ENCODE measurements at regions not wholly inside any gene's neighbourhood (a gene's known extent, or its start where the extent isn't known, plus 50 kb on each side); places are given as distances from the start of the nearest gene placed in this dataset.

DNA sequence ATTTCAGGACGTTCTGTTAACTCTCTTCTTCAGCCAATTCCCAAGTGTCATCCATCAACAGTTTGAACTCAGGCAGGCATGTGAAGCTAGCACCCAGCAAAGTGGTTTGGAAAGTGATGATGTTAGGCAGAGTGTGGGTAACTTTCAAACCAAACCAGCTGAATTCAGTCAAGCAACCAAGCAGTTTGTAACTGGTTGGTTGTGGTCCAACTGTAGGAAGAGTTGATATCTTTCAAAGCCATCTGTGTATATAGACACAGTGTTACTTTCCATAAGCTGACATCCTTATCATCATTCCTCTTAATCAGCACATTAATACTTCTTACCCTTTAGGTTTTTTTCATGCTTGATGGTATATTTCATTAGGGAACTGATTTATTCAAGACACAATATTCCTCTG is 72.2 kb upstream of the NUPR2 start (continued):
- no peak for TF ChIP-seq TCF12 (IDR thresholded peaks at IDR 0.05; ENCODE audit: low read depth, low read length)
- TF ChIP-seq WRNIP1 (IDR thresholded peaks at IDR 0.05; ENCODE audit: borderline replicate concordance, low read depth, low read length): no peak

GRCh38 chr7:56181010-56181409 is 64.8 kb upstream of the NUPR2 start:
- no TSS peak for BruUV-seq (replicated peaks)
- in situ Hi-C loops (cut with MboI): no loop called here

More at GRCh38 chr7:56181010-56181409, 64.8 kb upstream of the NUPR2 start:
- Histone ChIP-seq H3K4me3 (no peak overlapping the region), H3K36me3 (ENCODE audit: control insufficient read depth in 2 of 2, insufficient read depth in 2 of 2, low read length in 1 of 2) (no peaks in the 10 kb centered on the region), H2AFZ (ENCODE audit: control insufficient read depth, low read depth, low read length) (no peak overlapping the region), H4K20me1 (ENCODE audit: control insufficient read depth, insufficient read depth) (no peaks in the 10 kb centered on the region), H3K9ac (ENCODE audit: control insufficient read depth, insufficient read depth, low read length) (no peak overlapping the region), H3K79me2 (ENCODE audit: control insufficient read depth, insufficient read depth, low read length) (no peaks in the 10 kb centered on the region), H3K4me2 (ENCODE audit: control insufficient read depth, insufficient read depth) (no peak overlapping the region), H3K27ac (ENCODE audit: control insufficient read depth, insufficient read depth) (no peak overlapping the region), H3K27me3 (replicated peaks in 1 of 2; ENCODE audit: control insufficient read depth in 2 of 2, insufficient read depth in 2 of 2, low read length in 1 of 2) (no peaks in the 10 kb centered on the region), H3K4me1 (ENCODE audit: control insufficient read depth, insufficient read depth, low read length) (no peaks in the 10 kb centered on the region), H3K9me3 (replicated peaks; ENCODE audit: control insufficient read depth, insufficient read depth, low read length) (no peaks in the 10 kb centered on the region; the same call in 2 of the 3 replicates)
- ATAC-seq (no peak), DNase-seq (ENCODE audit: low read depth, low spot score) (no peak), FAIRE-seq (no peak)
- CTCF ChIA-PET: no interaction called here
- intact Hi-C loops (cut with micrococcal nuclease; ENCODE audit: unreplicated experiment): loop anchor here (10.0 kb wide), 1 partner anchor 56 kb away; no protein-coding TSS in a partner anchor
- SMC1A ChIA-PET (ENCODE audit: uncharacterized antibody, unreplicated experiment): no interaction called here
- 3% methylated on average over 2 of the region's 2 CpGs for WGBS (ENCODE audit: insufficient coverage, insufficient replicate concordance, low lambda C conversion rate, missing lambda C conversion rate)
- POLR2A ChIA-PET: no interaction called here
- TF ChIP-seq IRF4 (IDR thresholded peaks at IDR 0.05; ENCODE audit: low read depth, low read length) (no peak), EED (IDR thresholded peaks at IDR 0.05; ENCODE audit: low read depth) (no peak), USF1 (IDR thresholded peaks at IDR 0.05; ENCODE audit: borderline replicate concordance, extremely low read length, insufficient read depth, low read depth, low read length) (no peak), BHLHE40 (IDR thresholded peaks at IDR 0.05; ENCODE audit: borderline replicate concordance in 1 of 2, low read depth in 2 of 2, low read length in 1 of 2) (no peak), NFYA (IDR thresholded peaks at IDR 0.05; ENCODE audit: borderline replicate concordance, low read depth, low read length) (no peak), KLF5 (IDR thresholded peaks at IDR 0.05; ENCODE audit: partially characterized antibody) (no peak), MYB (IDR thresholded peaks at IDR 0.05; ENCODE audit: borderline replicate concordance, low read depth, low read length) (no peak), NR2F1 (conservative IDR thresholded peaks at IDR 0.05) (no peak), CBFB (IDR thresholded peaks at IDR 0.05; ENCODE audit: low read depth) (no peak), YBX1 (IDR thresholded peaks at IDR 0.05) (no peak), MEF2A (IDR thresholded peaks at IDR 0.05; ENCODE audit: insufficient read depth, low read depth, low read length) (no peak), NR2C2 (IDR thresholded peaks at IDR 0.05; ENCODE audit: borderline replicate concordance, control insufficient read depth, insufficient read length, low read depth) (no peak), SUZ12 (IDR thresholded peaks at IDR 0.05; ENCODE audit: unreplicated experiment) (no peak), RAD51 (IDR thresholded peaks at IDR 0.05) (no peak), JUNB (IDR thresholded peaks at IDR 0.05) (no peak)
- TF ChIP-seq, protein P1, sequence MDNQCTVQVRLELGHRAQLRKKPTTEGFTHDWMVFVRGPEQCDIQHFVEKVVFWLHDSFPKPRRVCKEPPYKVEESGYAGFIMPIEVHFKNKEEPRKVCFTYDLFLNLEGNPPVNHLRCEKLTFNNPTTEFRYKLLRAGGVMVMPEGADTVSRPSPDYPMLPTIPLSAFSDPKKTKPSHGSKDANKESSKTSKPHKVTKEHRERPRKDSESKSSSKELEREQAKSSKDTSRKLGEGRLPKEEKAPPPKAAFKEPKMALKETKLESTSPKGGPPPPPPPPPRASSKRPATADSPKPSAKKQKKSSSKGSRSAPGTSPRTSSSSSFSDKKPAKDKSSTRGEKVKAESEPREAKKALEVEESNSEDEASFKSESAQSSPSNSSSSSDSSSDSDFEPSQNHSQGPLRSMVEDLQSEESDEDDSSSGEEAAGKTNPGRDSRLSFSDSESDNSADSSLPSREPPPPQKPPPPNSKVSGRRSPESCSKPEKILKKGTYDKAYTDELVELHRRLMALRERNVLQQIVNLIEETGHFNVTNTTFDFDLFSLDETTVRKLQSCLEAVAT (IDR thresholded peaks at IDR 0.05): no peak
- TF ChIP-seq, protein P2, sequence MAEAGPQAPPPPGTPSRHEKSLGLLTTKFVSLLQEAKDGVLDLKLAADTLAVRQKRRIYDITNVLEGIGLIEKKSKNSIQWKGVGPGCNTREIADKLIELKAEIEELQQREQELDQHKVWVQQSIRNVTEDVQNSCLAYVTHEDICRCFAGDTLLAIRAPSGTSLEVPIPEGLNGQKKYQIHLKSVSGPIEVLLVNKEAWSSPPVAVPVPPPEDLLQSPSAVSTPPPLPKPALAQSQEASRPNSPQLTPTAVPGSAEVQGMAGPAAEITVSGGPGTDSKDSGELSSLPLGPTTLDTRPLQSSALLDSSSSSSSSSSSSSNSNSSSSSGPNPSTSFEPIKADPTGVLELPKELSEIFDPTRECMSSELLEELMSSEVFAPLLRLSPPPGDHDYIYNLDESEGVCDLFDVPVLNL (IDR thresholded peaks at IDR 0.05; ENCODE audit: low read depth, low read length): no peak
- RAD21 ChIA-PET (ENCODE audit: unreplicated experiment): no interaction called here

All from GM12878 (cell line).